H9 (cell line): ENCODE measurements at regions not wholly inside any gene's neighbourhood (a gene's known extent, or its start where the extent isn't known, plus 50 kb on each side); places are given as distances from the start of the nearest gene placed in this dataset.

Experiments
- DNase-seq: peaks from one replicate; pipeline ENCODE4 v3.0.0-alpha.2; 2017
- H2AFZ ChIP-seq: one replicate; pipeline ENCODE4 v1.6.1; 2013; ENCODE audit warnings: mild to moderate bottlenecking, low read length, control low read depth, moderate library complexity
- H2AK5ac ChIP-seq: 2 replicates; pipeline ENCODE4 v1.6.1; 2013; ENCODE audit warnings: low read length, control low read depth, mixed read lengths; ENCODE audit not compliant: insufficient read length
- H2BK120ac ChIP-seq: one replicate; pipeline ENCODE4 v1.6.1; 2013; ENCODE audit warnings: low read depth, mild to moderate bottlenecking, low read length, control low read depth, inconsistent platforms; ENCODE audit not compliant: poor library complexity, severe bottlenecking
- H2BK12ac ChIP-seq: 2 replicates; pipeline ENCODE4 v1.6.1; 2013; ENCODE audit warnings: low read length, control low read depth, mixed read lengths, low read depth; ENCODE audit not compliant: insufficient read length
- H2BK15ac ChIP-seq: 2 replicates; pipeline ENCODE4 v1.6.1; 2013; ENCODE audit warnings: low read depth, low read length, control low read depth
- H2BK20ac ChIP-seq: one replicate; pipeline ENCODE4 v1.6.1; 2013; ENCODE audit warnings: low read depth, mild to moderate bottlenecking, low read length, control low read depth, inconsistent platforms; ENCODE audit not compliant: poor library complexity, severe bottlenecking
- H2BK5ac ChIP-seq: 2 replicates; pipeline ENCODE4 v1.6.1; 2013; ENCODE audit warnings: low read length, control low read depth, mixed read lengths; ENCODE audit not compliant: insufficient read length
- H3K14ac ChIP-seq: 2 replicates; pipeline ENCODE4 v1.6.1; 2013; ENCODE audit warnings: low read length, control low read depth; ENCODE audit not compliant: insufficient read depth
- H3K18ac ChIP-seq: 2 replicates; pipeline ENCODE4 v1.6.1; 2013; ENCODE audit warnings: low read depth, mild to moderate bottlenecking, mixed read lengths, low read length, control low read depth; ENCODE audit not compliant: insufficient read length
- H3K23ac ChIP-seq: 2 replicates; pipeline ENCODE4 v1.6.1; 2013; ENCODE audit warnings: low read length, control low read depth, mixed read lengths, low read depth; ENCODE audit not compliant: insufficient read length
- H3K23me2 ChIP-seq: 2 replicates; pipeline ENCODE4 v1.6.1; 2013; ENCODE audit warnings: low read depth, mild to moderate bottlenecking, mixed read lengths, low read length, control low read depth; ENCODE audit not compliant: insufficient read length, poor library complexity, severe bottlenecking
- H3K27ac ChIP-seq: 2 replicates; pipeline ENCODE4 v1.5.1; 2013; ENCODE audit warnings: low read length, control low read depth, mixed read lengths, low read depth; ENCODE audit not compliant: insufficient read length
- H3K27me3 ChIP-seq: 2 replicates; pipeline ENCODE4 v1.6.1; 2013; ENCODE audit warnings: low read length, control low read depth, inconsistent platforms; ENCODE audit not compliant: insufficient read depth
- H3K4ac ChIP-seq: 2 replicates; pipeline ENCODE4 v1.6.1; 2013; ENCODE audit warnings: low read depth, mild to moderate bottlenecking, control low read depth, inconsistent platforms, low read length, moderate library complexity
- H3K4me1 ChIP-seq: 2 replicates; pipeline ENCODE4 v1.6.1; 2013; ENCODE audit warnings: low read length, control low read depth, inconsistent platforms; ENCODE audit not compliant: insufficient read depth
- H3K4me2 ChIP-seq: 2 replicates; pipeline ENCODE4 v1.6.1; 2013; ENCODE audit warnings: low read length, control low read depth, mixed read lengths; ENCODE audit not compliant: insufficient read length, insufficient read depth
- H3K56ac ChIP-seq: 2 replicates; pipeline ENCODE4 v1.6.1; 2013; ENCODE audit warnings: low read depth, mild to moderate bottlenecking, mixed read lengths, low read length, control low read depth; ENCODE audit not compliant: insufficient read length
- H3K79me1 ChIP-seq: 2 replicates; pipeline ENCODE4 v1.6.1; 2013; ENCODE audit warnings: low read depth, mild to moderate bottlenecking, moderate library complexity, low read length, control low read depth, inconsistent platforms; ENCODE audit not compliant: insufficient read depth, poor library complexity, severe bottlenecking
- H3K79me2 ChIP-seq: 2 replicates; pipeline ENCODE4 v1.6.1; 2013; ENCODE audit warnings: low read length, control low read depth, inconsistent platforms; ENCODE audit not compliant: insufficient read depth
- H3K9ac ChIP-seq: 2 replicates; pipeline ENCODE4 v1.6.1; 2013; ENCODE audit warnings: low read length, control low read depth, mixed read lengths; ENCODE audit not compliant: insufficient read length; ENCODE audit errors: extremely low read depth
- H3K9me3 ChIP-seq: one replicate; pipeline ENCODE4 v1.6.1; 2013; ENCODE audit warnings: low read depth, low read length, inconsistent platforms; ENCODE audit not compliant: control insufficient read depth
- H3T11ph ChIP-seq: one replicate; pipeline ENCODE4 v1.6.1; 2013; ENCODE audit warnings: mild to moderate bottlenecking, low read length, control low read depth, inconsistent platforms
- H4K20me1 ChIP-seq: one replicate; pipeline ENCODE4 v1.6.1; 2013; ENCODE audit not compliant: control insufficient read depth, insufficient read length, insufficient read depth
- H4K5ac ChIP-seq: 2 replicates; pipeline ENCODE4 v1.6.1; 2013; ENCODE audit warnings: low read depth, mild to moderate bottlenecking, mixed read lengths, low read length, control low read depth; ENCODE audit not compliant: insufficient read length
- H4K8ac ChIP-seq: replicated peaks from 2 replicates; pipeline ENCODE4 v1.6.1; 2013; ENCODE audit warnings: low read length, control low read depth, mixed read lengths, low read depth; ENCODE audit not compliant: insufficient read length
- H4K91ac ChIP-seq: 2 replicates; pipeline ENCODE4 v1.6.1; 2013; ENCODE audit warnings: low read depth, mild to moderate bottlenecking, moderate library complexity, mixed read lengths, low read length, control low read depth; ENCODE audit not compliant: insufficient read length
- H3K27ac Mint-ChIP-seq, 3 experiments: 2 replicates in 2 of 3; 3 replicates in 1 of 3; pipeline ENCODE4 v1.8.0; 2020 to 2021; ENCODE audit warnings: mixed read lengths in 3 of 3, mild to moderate bottlenecking in 1 of 3, moderate library complexity in 1 of 3
- H3K27me3 Mint-ChIP-seq: 2 replicates; pipeline ENCODE4 v1.8.0; 2021; ENCODE audit warnings: low read depth, mild to moderate bottlenecking, moderate library complexity, mixed read lengths
- H3K36me3 Mint-ChIP-seq, 3 experiments: 2 replicates in 2 of 3; 3 replicates in 1 of 3; pipeline ENCODE4 v1.8.0; 2020 to 2021; ENCODE audit warnings: low read depth in 3 of 3, mixed read lengths in 3 of 3; ENCODE audit not compliant: insufficient read depth in 1 of 3
- H3K4me1 Mint-ChIP-seq, 2 experiments: 2 replicates each; pipeline ENCODE4 v1.8.0; 2020; ENCODE audit warnings: mixed read lengths in 2 of 2
- H3K4me3 Mint-ChIP-seq, 2 experiments: 2 replicates in 1 of 2; 3 replicates in 1 of 2; pipeline ENCODE4 v1.8.0; 2020 to 2021; ENCODE audit warnings: mild to moderate bottlenecking in 2 of 2, mixed read lengths in 2 of 2, moderate library complexity in 1 of 2
- H3K9me3 Mint-ChIP-seq, 2 experiments: 2 replicates in 1 of 2; 3 replicates in 1 of 2; pipeline ENCODE4 v1.8.0; 2020; ENCODE audit warnings: mild to moderate bottlenecking in 2 of 2, mixed read lengths in 2 of 2, moderate library complexity in 1 of 2
- WGBS: extraction: QIAGEN DNeasy Blood & Tissue Kit; methylation state at CpG from one replicate; pipeline ENCODE4 v1.1.7; 2013; ENCODE audit warnings: missing lambda C conversion rate, low lambda C conversion rate, mixed read lengths; ENCODE audit not compliant: insufficient read length; ENCODE audit errors: extremely low coverage; 5-methylcytosine and 5-hydroxymethylcytosine counted together
- TF ChIP-seq, protein P1 (sequence below): fragments of 200-600 bp; sonication (generic); conservative IDR thresholded peaks from 3 replicates; pipeline ENCODE4 v1.8.0; 2021; ENCODE audit warnings: antibody characterized with exemption, mild to moderate bottlenecking

DNA sequence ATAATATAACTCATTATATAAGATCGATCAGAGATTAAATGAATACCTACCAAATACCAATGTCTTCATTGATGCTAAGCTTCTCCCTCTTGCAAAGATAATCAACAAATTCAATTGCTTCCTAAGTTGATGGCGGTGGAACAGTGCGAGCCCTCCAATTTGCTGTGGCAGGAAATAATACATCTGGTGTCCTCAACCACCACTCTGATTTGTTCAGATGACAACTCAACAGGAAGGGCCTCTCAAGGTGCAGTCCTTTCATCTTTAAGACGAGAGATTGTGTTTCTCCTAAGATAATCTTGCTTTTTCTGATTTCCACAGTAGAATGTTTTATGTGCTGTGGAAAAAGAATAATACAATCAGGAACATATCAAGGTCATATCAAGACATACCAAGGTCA is 56.6 kb upstream of the IGFBP2 start:
- TF ChIP-seq, protein P1, sequence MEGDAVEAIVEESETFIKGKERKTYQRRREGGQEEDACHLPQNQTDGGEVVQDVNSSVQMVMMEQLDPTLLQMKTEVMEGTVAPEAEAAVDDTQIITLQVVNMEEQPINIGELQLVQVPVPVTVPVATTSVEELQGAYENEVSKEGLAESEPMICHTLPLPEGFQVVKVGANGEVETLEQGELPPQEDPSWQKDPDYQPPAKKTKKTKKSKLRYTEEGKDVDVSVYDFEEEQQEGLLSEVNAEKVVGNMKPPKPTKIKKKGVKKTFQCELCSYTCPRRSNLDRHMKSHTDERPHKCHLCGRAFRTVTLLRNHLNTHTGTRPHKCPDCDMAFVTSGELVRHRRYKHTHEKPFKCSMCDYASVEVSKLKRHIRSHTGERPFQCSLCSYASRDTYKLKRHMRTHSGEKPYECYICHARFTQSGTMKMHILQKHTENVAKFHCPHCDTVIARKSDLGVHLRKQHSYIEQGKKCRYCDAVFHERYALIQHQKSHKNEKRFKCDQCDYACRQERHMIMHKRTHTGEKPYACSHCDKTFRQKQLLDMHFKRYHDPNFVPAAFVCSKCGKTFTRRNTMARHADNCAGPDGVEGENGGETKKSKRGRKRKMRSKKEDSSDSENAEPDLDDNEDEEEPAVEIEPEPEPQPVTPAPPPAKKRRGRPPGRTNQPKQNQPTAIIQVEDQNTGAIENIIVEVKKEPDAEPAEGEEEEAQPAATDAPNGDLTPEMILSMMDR = no peak
- no CpG with 5 or more reads among the region's 4 CpGs for WGBS
- no peak overlapping the region for H3K14ac ChIP-seq

More for the DNA sequence above, 56.6 kb upstream of the IGFBP2 start:
- DNase-seq = no peak
- H4K8ac ChIP-seq = no peak overlapping the region
- H2AFZ ChIP-seq = no peak overlapping the region
- H3K27ac Mint-ChIP-seq = no peak overlapping the region
- H3K18ac ChIP-seq = no peak overlapping the region
- no peak overlapping the region for H4K5ac ChIP-seq
- no peaks in the 10 kb centered on the region for H3K79me1 ChIP-seq
- no peak overlapping the region for H2AK5ac ChIP-seq
- no peaks in the 10 kb centered on the region for H3K27me3 ChIP-seq
- H3K9ac ChIP-seq = no peak overlapping the region
- H3K23me2 ChIP-seq = no peaks in the 10 kb centered on the region
- H3K36me3 Mint-ChIP-seq = peaks cover 0 to under 1% (median 0%) of the 10 kb centered on the region in 3 experiments; a peak in 2 of 7 replicates
- H3K79me2 ChIP-seq = no peaks in the 10 kb centered on the region
- H2BK20ac ChIP-seq = no peak overlapping the region
- H4K91ac ChIP-seq = no peak overlapping the region
- no peak overlapping the region for H3K4me3 Mint-ChIP-seq
- no peak overlapping the region for H2BK5ac ChIP-seq
- no peak overlapping the region for H3K23ac ChIP-seq
- H2BK120ac ChIP-seq = no peak overlapping the region
- H3K27ac ChIP-seq = no peak overlapping the region
- H3K9me3 Mint-ChIP-seq = peaks cover under 1% of the 10 kb centered on the region in 2 experiments; a peak in 3 of 5 replicates
- H3K4me1 ChIP-seq = no peaks in the 10 kb centered on the region
- no peaks in the 10 kb centered on the region for H4K20me1 ChIP-seq
- no peak overlapping the region for H3K4me2 ChIP-seq
- no peak overlapping the region for H3K56ac ChIP-seq
- H2BK12ac ChIP-seq = no peak overlapping the region
- H2BK15ac ChIP-seq = no peak overlapping the region
- peaks cover 4% of the 10 kb centered on the region for H3K27me3 Mint-ChIP-seq
- H3T11ph ChIP-seq = no peak overlapping the region
- H3K9me3 ChIP-seq = no peaks in the 10 kb centered on the region
- peaks cover 2 to 4% of the 10 kb centered on the region in 2 experiments; a peak in 2 of 4 replicates for H3K4me1 Mint-ChIP-seq
- no peak overlapping the region for H3K4ac ChIP-seq
